ENCODE measurements at regions not wholly inside any gene's neighbourhood (a gene's known extent, or its start where the extent isn't known, plus 50 kb on each side); places are given as distances from the start of the nearest gene placed in this dataset.

DNA sequence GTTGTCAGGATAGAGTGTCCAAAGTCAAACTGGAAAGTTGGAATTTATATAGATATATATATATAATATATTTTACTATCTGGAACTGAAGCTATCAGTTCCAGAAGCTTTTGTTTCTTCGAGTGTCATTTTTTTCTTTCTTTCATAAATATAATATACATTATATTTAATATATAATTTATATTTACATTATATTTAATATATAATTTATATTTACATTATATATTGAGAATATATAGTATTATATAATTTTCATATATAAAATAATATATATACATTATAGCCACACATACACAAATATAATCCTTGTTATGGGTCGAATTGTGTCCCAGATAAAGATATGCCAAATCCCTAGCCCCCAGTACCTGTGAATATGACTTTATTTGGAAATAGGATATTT lies 842.3 kb upstream of the LRRC4C start:
- TF ChIP-seq, protein P1, sequence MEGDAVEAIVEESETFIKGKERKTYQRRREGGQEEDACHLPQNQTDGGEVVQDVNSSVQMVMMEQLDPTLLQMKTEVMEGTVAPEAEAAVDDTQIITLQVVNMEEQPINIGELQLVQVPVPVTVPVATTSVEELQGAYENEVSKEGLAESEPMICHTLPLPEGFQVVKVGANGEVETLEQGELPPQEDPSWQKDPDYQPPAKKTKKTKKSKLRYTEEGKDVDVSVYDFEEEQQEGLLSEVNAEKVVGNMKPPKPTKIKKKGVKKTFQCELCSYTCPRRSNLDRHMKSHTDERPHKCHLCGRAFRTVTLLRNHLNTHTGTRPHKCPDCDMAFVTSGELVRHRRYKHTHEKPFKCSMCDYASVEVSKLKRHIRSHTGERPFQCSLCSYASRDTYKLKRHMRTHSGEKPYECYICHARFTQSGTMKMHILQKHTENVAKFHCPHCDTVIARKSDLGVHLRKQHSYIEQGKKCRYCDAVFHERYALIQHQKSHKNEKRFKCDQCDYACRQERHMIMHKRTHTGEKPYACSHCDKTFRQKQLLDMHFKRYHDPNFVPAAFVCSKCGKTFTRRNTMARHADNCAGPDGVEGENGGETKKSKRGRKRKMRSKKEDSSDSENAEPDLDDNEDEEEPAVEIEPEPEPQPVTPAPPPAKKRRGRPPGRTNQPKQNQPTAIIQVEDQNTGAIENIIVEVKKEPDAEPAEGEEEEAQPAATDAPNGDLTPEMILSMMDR (IDR thresholded peaks at IDR 0.05 in 4 of 5, conservative IDR thresholded peaks at IDR 0.05 in 1 of 5): no peak
- no peak for TF ChIP-seq POLR2A (IDR thresholded peaks at IDR 0.05)
